GM19468 (cell line): ENCODE measurements at regions not wholly inside any gene's neighbourhood (a gene's known extent, or its start where the extent isn't known, plus 50 kb on each side); places are given as distances from the start of the nearest gene placed in this dataset.
"Not testable (repeated sequence)": the region's sequence is repeated elsewhere in the genome, so short reads cannot be mapped to it uniquely, and the experiment has no call there.

Source experiments
- ATAC-seq: cut with Tn5 transposase; IDR thresholded peaks from one replicate; pipeline ENCODE4 v1.9.1; 2021; ENCODE audit warnings: mild to moderate bottlenecking, moderate library complexity, moderate number of reproducible peaks; ENCODE audit not compliant: unreplicated experiment; ENCODE audit errors: extremely low read depth

- peak; percentile 61 for ATAC-seq
Observed at GRCh38 chr3:632571-633170, 436.1 kb downstream of the CHL1 start.

GRCh38 chr3:634511-634910 is 437.9 kb downstream of the CHL1 start:
- ATAC-seq = no peak

DNA sequence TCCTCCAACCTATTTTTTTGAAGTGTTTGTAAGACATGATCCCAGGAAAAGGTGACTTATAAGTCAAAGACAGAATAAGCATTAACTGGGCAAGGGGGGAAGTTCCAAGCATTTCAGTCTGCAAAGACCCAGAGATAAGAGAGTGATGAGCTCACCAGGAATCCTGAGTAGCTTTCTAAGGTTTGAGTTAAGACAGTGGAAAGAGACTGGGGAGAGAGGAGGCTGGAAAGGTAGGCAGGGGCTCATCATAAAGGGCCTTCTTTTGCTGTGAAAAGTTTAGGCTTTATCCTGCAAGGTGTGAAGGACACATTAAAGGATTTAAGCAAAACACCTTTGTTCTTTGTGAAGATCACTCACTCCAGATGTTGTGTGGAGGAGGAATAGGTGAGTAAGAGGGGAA is 438.8 kb downstream of the CHL1 start:
- no peak for ATAC-seq

- no peak for ATAC-seq
Observed at GRCh38 chr3:643376-643775, 446.8 kb downstream of the CHL1 start.

GRCh38 chr3:655824-656223 is 437.0 kb upstream of the CNTN6 start:
- no peak for ATAC-seq

- ATAC-seq = no peak
Observed at GRCh38 chr3:661356-661755, 431.5 kb upstream of the CNTN6 start.

- no peak for ATAC-seq
Observed at GRCh38 chr3:674116-674515, 418.7 kb upstream of the CNTN6 start.

GRCh38 chr3:675846-676245 is 417.0 kb upstream of the CNTN6 start:
- ATAC-seq = no peak

DNA sequence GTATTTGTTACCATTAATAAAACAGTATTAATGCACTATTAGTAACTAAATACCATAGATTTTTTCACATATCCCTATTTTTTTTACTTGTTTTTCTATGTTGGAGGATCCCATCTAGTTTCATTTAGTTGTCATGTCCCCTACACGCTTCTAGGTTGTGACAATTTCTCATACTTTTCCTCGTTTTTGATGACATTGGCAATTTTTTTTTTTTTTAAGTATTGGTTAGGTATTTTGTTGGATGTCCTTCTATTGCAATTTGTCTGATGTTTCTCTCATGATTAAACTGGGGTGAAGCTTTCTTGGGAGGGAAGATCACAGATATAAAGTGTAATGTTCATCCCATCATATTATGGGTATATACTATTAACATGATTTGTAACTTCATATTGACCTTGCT is 409.1 kb upstream of the CNTN6 start:
- no peak for ATAC-seq

DNA sequence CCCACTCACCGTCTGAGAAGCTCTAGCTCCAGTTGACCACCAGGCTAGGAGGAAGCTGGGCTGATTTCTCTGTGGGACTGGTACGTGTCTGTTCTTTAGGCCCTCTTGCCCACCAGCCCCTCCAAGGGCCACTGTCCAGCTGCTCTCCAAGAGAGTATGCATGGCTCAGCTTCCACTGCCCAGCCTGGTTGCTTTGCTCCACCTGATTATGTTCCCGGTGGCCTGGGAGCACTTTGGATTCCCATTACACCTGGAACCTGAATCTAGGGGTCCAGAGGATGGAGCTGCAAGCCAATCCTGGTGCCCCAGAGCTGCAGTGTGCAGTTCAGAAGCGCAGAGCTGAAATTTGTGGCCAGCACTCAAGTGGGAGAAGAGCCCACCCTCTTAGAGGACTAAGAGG is 402.1 kb upstream of the CNTN6 start:
- no peak for ATAC-seq

DNA sequence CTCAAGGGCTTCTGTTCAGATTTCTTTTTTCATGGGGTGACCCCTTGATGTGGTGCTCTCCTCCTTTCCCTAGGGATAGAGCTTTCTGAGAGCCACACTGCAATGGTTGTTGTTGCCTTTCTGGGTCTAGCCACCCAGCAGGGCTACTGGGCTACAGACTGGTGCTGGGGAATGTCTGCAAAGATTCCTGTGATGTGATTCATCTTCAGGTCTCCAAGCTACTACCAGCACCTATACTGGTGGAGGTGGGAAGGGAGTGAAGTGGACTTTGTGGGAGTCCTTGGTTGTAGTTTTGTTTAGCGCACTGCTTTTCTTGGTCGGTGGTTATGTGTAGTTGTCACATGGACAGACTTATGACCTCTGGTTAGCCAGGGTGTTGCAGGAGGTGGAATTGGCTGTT is 392.3 kb upstream of the CNTN6 start:
- no peak for ATAC-seq

GRCh38 chr3:707041-707440 is 385.8 kb upstream of the CNTN6 start:
- ATAC-seq = no peak

GRCh38 chr3:713006-713621 is 379.7 kb upstream of the CNTN6 start:
- ATAC-seq = no peak

DNA sequence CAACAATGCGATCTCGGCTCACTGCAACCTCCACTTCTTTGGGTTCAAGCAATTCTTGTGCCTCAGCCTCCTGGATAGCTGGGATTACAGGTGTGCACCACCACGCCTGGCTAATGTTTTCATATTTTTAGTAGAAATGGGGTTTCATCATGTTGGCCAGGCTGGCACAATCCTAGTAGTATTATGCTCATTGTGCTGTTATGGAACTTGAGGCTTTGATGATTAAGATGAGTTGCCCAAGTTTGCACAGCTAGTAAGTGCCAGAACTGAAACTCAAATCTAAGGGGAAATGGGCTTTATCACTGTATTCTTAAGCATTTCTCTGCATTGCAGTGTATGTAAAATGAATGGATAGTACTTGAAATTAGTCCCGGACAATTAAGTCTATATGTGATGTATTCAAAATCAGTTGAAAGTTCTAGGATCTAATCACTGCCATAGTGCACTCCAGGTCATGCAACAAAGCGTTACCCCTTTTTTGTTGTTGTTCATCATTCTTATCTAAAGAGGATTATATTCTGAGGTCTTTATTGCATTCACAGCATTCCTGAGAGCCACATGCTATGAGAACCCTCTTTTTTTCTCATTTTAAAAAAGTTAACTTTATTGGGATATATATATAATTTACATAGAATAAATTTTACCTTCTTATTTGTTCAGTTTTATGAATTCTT is 378.7 kb upstream of the CNTN6 start:
- ATAC-seq = no peak

- ATAC-seq = no peak
Observed at GRCh38 chr3:721086-721485, 371.7 kb upstream of the CNTN6 start.

DNA sequence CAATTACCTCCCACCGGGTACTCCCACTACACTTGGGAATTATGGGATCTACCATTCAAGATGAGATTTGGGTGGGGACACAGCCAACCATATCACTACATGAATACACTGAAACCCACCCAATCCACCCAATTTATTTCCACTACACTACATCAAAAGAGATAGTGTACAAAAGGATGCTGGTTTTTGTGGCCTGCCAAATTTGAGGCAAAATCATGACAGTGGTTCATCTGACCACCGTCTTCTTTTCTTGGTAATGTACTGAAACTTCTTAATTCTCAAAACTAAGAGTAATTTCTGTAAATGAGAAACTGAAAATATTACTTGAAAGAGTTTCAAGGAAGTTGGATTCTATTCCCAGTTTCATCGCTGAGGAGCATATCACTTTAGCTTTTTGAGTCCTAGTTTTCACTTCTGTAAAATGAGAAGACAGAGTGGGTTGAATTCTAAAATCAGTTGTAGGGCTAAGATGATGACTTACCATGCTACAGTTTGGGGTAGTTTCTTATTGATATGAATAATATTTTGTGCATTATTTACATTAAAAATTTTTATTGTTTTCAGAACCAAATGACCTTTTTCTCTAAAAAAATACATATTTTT is 360.4 kb upstream of the CNTN6 start:
- ATAC-seq = peak; percentile 22

GRCh38 chr3:733313-733712 is 359.5 kb upstream of the CNTN6 start:
- ATAC-seq = no peak

- ATAC-seq = no peak
Observed at GRCh38 chr3:757711-758110, 335.1 kb upstream of the CNTN6 start.

- ATAC-seq = no peak
Observed at GRCh38 chr3:759106-759505, 333.7 kb upstream of the CNTN6 start.

- ATAC-seq = not testable (repeated sequence)
Observed at GRCh38 chr3:773433-773832, 319.4 kb upstream of the CNTN6 start.

DNA sequence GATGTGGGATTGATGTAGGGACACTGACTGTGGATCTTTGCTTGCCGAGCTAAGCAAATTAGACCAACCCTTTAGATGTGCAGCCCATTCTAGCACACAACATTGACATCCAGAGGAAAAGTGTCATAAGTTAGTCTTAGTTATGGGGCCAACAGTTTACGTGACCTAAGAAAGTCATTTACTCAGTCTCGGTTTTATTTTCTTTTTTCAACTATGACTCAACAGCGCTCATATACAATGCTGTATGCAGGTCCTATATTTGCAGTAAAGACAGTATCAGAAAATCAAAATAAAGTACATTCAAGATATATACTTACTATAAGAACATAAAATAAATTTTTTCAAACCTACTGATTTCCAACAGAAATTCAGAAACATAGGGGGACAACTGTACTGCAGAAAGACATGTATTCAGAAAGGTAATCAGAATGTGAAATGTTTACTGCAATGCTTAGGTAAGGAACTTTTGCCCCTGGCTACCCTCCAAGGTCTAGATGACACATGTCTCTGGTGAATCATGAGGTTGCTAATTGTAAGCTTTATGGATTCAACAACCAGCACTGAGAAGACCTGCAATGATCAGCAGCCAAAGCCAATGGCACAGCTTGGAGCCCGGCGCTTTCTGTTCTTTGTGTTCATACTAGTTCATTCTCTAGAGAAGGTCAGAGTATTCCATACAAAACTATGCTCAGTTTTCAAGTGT is 317.5 kb upstream of the CNTN6 start:
- ATAC-seq = no peak
